GM12878 (cell line): ENCODE measurements at regions not wholly inside any gene's neighbourhood (a gene's known extent, or its start where the extent isn't known, plus 50 kb on each side); places are given as distances from the start of the nearest gene placed in this dataset.

ENCODE experiments used
- ATAC-seq: fragments of 200-7000 bp; cut with Tn5 transposase; 3 replicates; pipeline ENCODE4 v1.9.1; 2020; ENCODE audit warnings: mild to moderate bottlenecking, moderate library complexity
- BruUV-seq: library from RNA; stranded (reverse); fragments of 400-500 nt; replicated peaks from 2 replicates; lab custom pipeline; 2021; lab: Mats Ljungman, UMichigan
- CTCF ChIA-PET: fragments of 300-600 bp; sonication (Branson Sonifier 250); formaldehyde crosslinking; extraction: SDS; loops from one replicate; lab custom pipeline; 2021; ENCODE audit warnings: inconsistent platforms; lab: Yijun Ruan, JAX
- POLR2A ChIA-PET: fragments of 350-600 bp; formaldehyde crosslinking; extraction: SDS; loops from one replicate; lab custom pipeline; 2021; ENCODE audit warnings: inconsistent platforms; lab: Charles Lee
- RAD21 ChIA-PET: fragments of 300-600 bp; sonication (Branson Sonifier 250); formaldehyde crosslinking; loops from one replicate; lab custom pipeline; 2023; ENCODE audit warnings: antibody characterized with exemption; ENCODE audit not compliant: unreplicated experiment; lab: Charles Lee
- SMC1A ChIA-PET: fragments of 300-600 bp; sonication (Branson Sonifier 250); formaldehyde crosslinking; loops from one replicate; lab custom pipeline; 2023; ENCODE audit not compliant: unreplicated experiment, uncharacterized antibody; lab: Charles Lee
- DNase-seq: peaks from one replicate; pipeline ENCODE4 v3.0.0-alpha.2; 2011; ENCODE audit warnings: low read depth, low spot score
- FAIRE-seq: peaks from 3 replicates; lab custom pipeline; 2011; peaks lifted over from hg19 to GRCh38; lab: Jason Lieb, UNC
- H2AFZ ChIP-seq: 2 replicates; pipeline ENCODE4 v1.6.0; 2011; ENCODE audit warnings: low read depth, low read length, control low read depth; ENCODE audit not compliant: control insufficient read depth
- H3K27ac ChIP-seq: 2 replicates; pipeline ENCODE4 v1.5.1; 2011; ENCODE audit warnings: control low read depth; ENCODE audit not compliant: control insufficient read depth, insufficient read depth
- H3K27me3 ChIP-seq, 2 experiments: replicated peaks in 1 of 2; 2 replicates each; pipeline versions ENCODE4 v1.6.0 to v1.6.1; 2011; ENCODE audit warnings: low read length in 1 of 2; ENCODE audit not compliant: control insufficient read depth in 2 of 2, insufficient read depth in 2 of 2
- H3K36me3 ChIP-seq, 2 experiments: 2 replicates each; pipeline ENCODE4 v1.5.1; 2011; ENCODE audit warnings: low read length in 1 of 2; ENCODE audit not compliant: control insufficient read depth in 2 of 2, insufficient read depth in 2 of 2
- H3K4me1 ChIP-seq: 2 replicates; pipeline ENCODE4 v1.6.1; 2011; ENCODE audit warnings: mild to moderate bottlenecking, low read length, moderate library complexity, mixed read lengths; ENCODE audit not compliant: control insufficient read depth, insufficient read depth
- H3K4me2 ChIP-seq: 2 replicates; pipeline ENCODE4 v1.6.0; 2011; ENCODE audit warnings: control low read depth; ENCODE audit not compliant: control insufficient read depth, insufficient read depth
- H3K4me3 ChIP-seq: fragments of 200-600 bp; sonication (generic); 2 replicates; pipeline ENCODE4 v1.5.1; 2016
- H3K79me2 ChIP-seq: 2 replicates; pipeline ENCODE4 v1.6.0; 2011; ENCODE audit warnings: low read length; ENCODE audit not compliant: control insufficient read depth, insufficient read depth
- H3K9ac ChIP-seq: 2 replicates; pipeline ENCODE4 v1.8.0; 2011; ENCODE audit warnings: low read length, control low read depth, mixed read lengths; ENCODE audit not compliant: control insufficient read depth, insufficient read depth
- H3K9me3 ChIP-seq: replicated peaks from 3 replicates; pipeline ENCODE4 v1.5.1; 2011; ENCODE audit warnings: mild to moderate bottlenecking, low read length; ENCODE audit not compliant: control insufficient read depth, insufficient read depth
- H4K20me1 ChIP-seq: 2 replicates; pipeline ENCODE4 v1.6.0; 2011; ENCODE audit not compliant: control insufficient read depth, insufficient read depth
- BCL11A ChIP-seq: IDR thresholded peaks from 2 replicates; pipeline ENCODE4 v1.6.1; 2011; ENCODE audit warnings: low read depth, low read length
- CREM ChIP-seq: IDR thresholded peaks from 2 replicates; pipeline ENCODE4 v1.6.1; 2014; ENCODE audit warnings: antibody characterized with exemption, low read depth
- DPF2 ChIP-seq: fragments of 450-650 bp; IDR thresholded peaks from 2 replicates; pipeline ENCODE4 v1.6.1; 2017; ENCODE audit warnings: mild to moderate bottlenecking
- EGR1 ChIP-seq, 2 experiments: IDR thresholded peaks; 1 replicate in 1 of 2; 2 replicates in 1 of 2; pipeline ENCODE4 v1.6.1; 2011 to 2012; ENCODE audit warnings: low read depth in 2 of 2, low read length in 2 of 2, borderline replicate concordance in 1 of 2, mild to moderate bottlenecking in 1 of 2, moderate library complexity in 1 of 2
- JUNB ChIP-seq: IDR thresholded peaks from 2 replicates; pipeline ENCODE4 v1.6.1; 2016; ENCODE audit warnings: antibody characterized with exemption, mild to moderate bottlenecking
- RELB ChIP-seq: fragments of 450-650 bp; IDR thresholded peaks from 2 replicates; pipeline ENCODE4 v1.6.1; 2017; ENCODE audit warnings: low read depth, mild to moderate bottlenecking, moderate library complexity
- WGBS: methylation state at CpG from one replicate; pipeline ENCODE4 v1.1.6; 2016; ENCODE audit warnings: low lambda C conversion rate; ENCODE audit not compliant: insufficient replicate concordance, insufficient coverage; ENCODE audit errors: missing lambda C conversion rate; 5-methylcytosine and 5-hydroxymethylcytosine counted together
- in situ Hi-C: fragments of 300-500 bp; cut with MboI; formaldehyde crosslinking; loops from 9 replicates; pipeline ENCODE4 v1.14.3; 2018; ENCODE audit warnings: mixed read lengths
- intact Hi-C: fragments of 100-400 bp; cut with micrococcal nuclease; formaldehyde crosslinking; loops from one replicate; pipeline ENCODE4 v1.14.2; 2022; ENCODE audit not compliant: unreplicated experiment

DNA sequence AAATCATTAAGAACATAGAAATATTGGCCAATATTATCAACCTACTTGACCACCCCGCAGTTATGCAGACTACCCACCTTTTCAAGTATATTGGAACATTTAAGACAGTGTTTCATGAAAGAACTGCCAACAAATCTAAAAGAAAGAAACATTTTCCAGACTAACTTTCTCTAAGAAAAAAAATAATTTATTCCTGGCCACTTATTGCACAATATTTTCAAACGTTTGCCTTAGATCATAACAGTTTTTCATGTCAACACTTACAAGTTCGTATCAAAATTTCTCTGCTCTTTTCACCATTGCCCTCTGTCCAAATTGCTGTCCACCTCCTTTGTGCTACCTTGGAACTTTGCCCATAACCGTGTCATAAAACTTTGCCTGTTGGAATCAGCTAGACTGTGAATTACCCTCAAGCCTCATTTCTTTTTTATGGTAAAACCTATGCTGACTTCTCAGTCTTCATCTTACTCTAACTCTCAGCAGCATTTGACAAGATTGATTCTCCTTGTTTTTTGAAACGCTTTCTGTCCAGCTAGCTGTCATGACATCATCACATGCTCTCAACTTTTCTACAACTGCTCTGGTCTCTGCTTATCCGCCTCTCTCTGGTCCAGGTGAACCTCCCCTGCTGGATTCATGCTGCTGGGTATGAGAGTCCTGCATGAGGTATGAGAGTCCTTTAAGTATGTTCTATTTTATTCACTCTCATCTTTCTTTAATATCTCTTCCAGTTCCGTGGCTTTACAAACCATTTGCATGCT lies 92.8 kb upstream of the CHRM3 start:
- ChIA-PET SMC1A (no interaction called here), POLR2A (no interaction called here), CTCF (no interaction called here), RAD21 (no interaction called here)
- DNase-seq (no peak), FAIRE-seq (no peak), ATAC-seq (no peak)
- no peak for TF ChIP-seq EGR1 (IDR thresholded peaks at IDR 0.05; ENCODE audit: borderline replicate concordance in 1 of 2, low read depth in 2 of 2, low read length in 2 of 2)
- no peak for TF ChIP-seq DPF2
- TF ChIP-seq CREM, result no peak
- no peak for TF ChIP-seq RELB
- no peak for TF ChIP-seq JUNB
- no peak for TF ChIP-seq BCL11A
- Histone ChIP-seq H3K36me3 (no peaks in the 10 kb centered on the region), H3K4me1 (no peaks in the 10 kb centered on the region), H3K4me3 (no peak overlapping the region), H3K4me2 (no peak overlapping the region), H3K27me3 (no peaks in the 10 kb centered on the region), H3K27ac (no peak overlapping the region), H3K9me3 (no peaks in the 10 kb centered on the region), H3K79me2 (no peaks in the 10 kb centered on the region), H4K20me1 (no peaks in the 10 kb centered on the region), H3K9ac (no peak overlapping the region), H2AFZ (no peak overlapping the region)
- 1% methylated on average over 7 of the region's 7 CpGs for WGBS
- in situ Hi-C loops (no loop called here), intact Hi-C loops (no loop called here)
- BruUV-seq, result no TSS peak
